GM21390 (cell line): ENCODE measurements at regions not wholly inside any gene's neighbourhood (a gene's known extent, or its start where the extent isn't known, plus 50 kb on each side); places are given as distances from the start of the nearest gene placed in this dataset.
"Not testable (repeated sequence)": the region's sequence is repeated elsewhere in the genome, so short reads cannot be mapped to it uniquely, and the experiment has no call there.

Source experiments
- ATAC-seq: cut with Tn5 transposase; IDR thresholded peaks from one replicate; pipeline ENCODE4 v1.9.1; 2021; ENCODE audit not compliant: unreplicated experiment

GRCh38 chr20:63145156-63145555 is 70.8 kb downstream of the YTHDF1 start:
- no peak for ATAC-seq

- no peak for ATAC-seq
Measured at GRCh38 chr20:63142933-63143332, 73.0 kb downstream of the YTHDF1 start.

GRCh38 chr20:63141531-63141930 is 74.4 kb downstream of the YTHDF1 start:
- ATAC-seq, result no peak

- ATAC-seq, result no peak
Measured at GRCh38 chr20:63140514-63141433, 75.2 kb downstream of the YTHDF1 start.

GRCh38 chr20:63139837-63140236 is 76.1 kb downstream of the YTHDF1 start:
- no peak for ATAC-seq

GRCh38 chr20:63139356-63139755 is 76.6 kb downstream of the YTHDF1 start:
- no peak for ATAC-seq

- no peak for ATAC-seq
Measured at GRCh38 chr20:63138855-63139341, 77.0 kb downstream of the YTHDF1 start.

GRCh38 chr20:63137851-63138415 is 78.0 kb downstream of the YTHDF1 start:
- ATAC-seq, result no peak

GRCh38 chr20:63136296-63136695 is 79.6 kb downstream of the YTHDF1 start:
- ATAC-seq, result no peak

- no peak for ATAC-seq
Measured at GRCh38 chr20:63135411-63135810, 80.5 kb downstream of the YTHDF1 start.

- ATAC-seq, result not testable (repeated sequence)
Measured at GRCh38 chr20:63134711-63135361, 81.1 kb downstream of the YTHDF1 start.

- ATAC-seq, result no peak
Measured at GRCh38 chr20:63134201-63134612, 81.7 kb downstream of the YTHDF1 start.

- ATAC-seq, result no peak
Measured at GRCh38 chr20:63133481-63134091, 82.3 kb downstream of the YTHDF1 start.

GRCh38 chr20:63132715-63133471 is 83.0 kb downstream of the YTHDF1 start:
- no peak for ATAC-seq

- ATAC-seq, result no peak
Measured at GRCh38 chr20:63132131-63132714, 83.7 kb downstream of the YTHDF1 start.

GRCh38 chr20:63130658-63131577 is 85.0 kb downstream of the YTHDF1 start:
- no peak for ATAC-seq

GRCh38 chr20:63129991-63130657 is 85.8 kb downstream of the YTHDF1 start:
- ATAC-seq, result no peak

GRCh38 chr20:63129376-63129965 is 86.5 kb downstream of the YTHDF1 start:
- no peak for ATAC-seq
